Activated CD4-positive, alpha-beta T cell treated with anti-CD3 and anti-CD28 coated beads, Interleukin-2, amount 50 U/mL, for 24 hours (primary cell): ENCODE measurements at regions not wholly inside any gene's neighbourhood (a gene's known extent, or its start where the extent isn't known, plus 50 kb on each side); places are given as distances from the start of the nearest gene placed in this dataset.
"Not testable (repeated sequence)": the region's sequence is repeated elsewhere in the genome, so short reads cannot be mapped to it uniquely, and the experiment has no call there.

Source experiments
- DNase-seq, 2 donors: peaks; one replicate each; pipeline ENCODE4 v3.0.0-alpha.2; 2020; ENCODE audit warnings: low read depth in 1 of 2, low spot score in 1 of 2

DNA sequence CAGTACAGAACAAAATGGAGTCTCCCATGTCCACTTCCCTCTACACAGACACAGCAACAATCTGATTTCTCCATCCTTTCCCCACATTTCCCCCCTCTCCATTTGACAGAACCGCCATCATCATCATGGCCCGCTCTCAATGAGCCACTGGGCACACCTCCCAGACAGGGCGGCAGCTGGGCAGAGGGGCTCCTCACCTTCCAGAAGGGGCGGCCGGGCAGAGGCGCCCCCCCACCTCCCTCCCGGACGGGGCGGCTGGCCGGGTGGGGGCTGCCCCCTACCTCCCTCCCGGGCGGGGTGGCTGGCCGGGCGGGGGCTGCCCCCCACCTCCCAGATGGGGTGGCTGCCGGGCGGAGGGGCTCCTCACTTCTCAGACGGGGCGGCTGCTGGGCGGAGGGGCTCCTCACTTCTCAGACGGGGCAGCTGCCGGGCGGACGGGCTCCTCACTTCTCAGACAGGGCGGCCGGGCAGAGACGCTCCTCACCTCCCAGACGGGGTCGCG is 337.9 kb downstream of the GOLGA6L6 start:
- not testable (repeated sequence) for DNase-seq

DNA sequence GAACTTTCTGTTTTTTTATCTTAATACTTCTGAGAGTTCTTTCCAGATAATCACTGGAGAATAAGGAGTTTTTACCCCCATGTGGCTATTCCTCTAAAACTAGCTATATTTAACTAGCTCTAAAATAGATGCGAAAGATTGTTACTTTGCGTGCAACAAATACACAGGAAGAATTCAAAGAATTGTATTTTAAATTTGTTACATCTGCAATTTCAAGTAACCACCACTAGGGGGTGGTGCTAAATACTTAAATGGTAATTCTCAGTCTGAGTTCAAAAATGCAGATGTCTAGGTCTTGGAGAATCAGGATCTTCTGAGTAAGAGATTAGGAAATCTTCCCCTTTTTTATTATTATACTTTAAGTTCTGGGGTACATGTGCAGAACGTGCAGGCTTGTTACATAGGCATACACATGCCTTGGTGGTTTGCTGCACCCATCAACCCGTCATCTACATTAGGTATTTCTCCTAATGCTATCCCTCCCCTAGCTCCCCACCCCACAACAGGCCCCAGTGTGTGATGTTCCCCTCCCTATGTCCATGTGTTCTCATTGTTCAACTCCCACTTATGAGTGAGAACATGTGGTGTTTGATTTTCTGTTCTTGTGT is 346.9 kb downstream of the GOLGA6L6 start:
- DNase-seq: not testable (repeated sequence)

DNA sequence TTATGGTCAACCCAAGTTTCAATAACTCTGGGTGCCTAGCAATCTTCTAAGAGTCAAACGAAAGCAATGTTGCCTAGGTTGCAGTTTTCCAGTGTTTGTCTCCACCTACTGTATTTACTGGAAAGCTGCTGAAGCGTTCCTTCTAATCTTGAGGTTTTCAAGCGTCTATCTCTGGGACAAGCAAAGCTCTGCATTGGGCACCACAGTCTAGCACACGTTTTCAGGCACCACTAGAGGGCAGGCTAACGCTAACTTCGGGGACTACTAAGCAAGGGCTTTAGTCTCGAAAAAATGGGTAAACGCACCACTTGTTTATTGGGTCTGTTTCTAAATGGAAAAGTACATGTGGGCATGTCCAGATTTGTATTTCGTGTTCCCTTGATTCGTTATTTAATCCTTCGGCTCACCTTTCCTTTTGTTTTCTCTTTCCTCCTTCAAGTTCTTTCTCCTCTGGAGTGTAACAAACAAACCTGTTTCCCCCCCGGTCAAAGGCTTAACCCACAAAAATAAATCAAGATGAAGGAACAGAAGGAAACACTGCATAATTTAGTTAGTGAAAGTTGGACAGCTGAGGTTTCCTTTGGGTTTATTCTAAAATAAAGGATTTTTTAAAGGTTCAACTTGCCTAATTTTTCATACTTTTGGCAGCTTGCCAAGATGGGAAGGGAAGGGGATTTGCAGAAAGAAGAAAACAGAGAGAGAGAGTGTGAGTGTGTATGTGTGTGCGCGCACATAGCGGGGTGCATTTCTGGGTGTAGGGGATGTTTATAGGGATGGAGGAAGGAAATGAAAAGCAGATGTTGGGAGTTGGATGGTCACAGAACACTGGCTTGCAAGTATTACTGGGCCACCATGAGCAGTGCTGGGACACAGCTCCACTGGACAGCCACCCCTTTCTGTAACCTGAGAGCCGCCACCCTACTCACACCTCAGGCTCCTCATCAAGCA is 348.3 kb downstream of the GOLGA6L6 start:
- peak in 1 of 2 donors; percentile 36 for DNase-seq

DNA sequence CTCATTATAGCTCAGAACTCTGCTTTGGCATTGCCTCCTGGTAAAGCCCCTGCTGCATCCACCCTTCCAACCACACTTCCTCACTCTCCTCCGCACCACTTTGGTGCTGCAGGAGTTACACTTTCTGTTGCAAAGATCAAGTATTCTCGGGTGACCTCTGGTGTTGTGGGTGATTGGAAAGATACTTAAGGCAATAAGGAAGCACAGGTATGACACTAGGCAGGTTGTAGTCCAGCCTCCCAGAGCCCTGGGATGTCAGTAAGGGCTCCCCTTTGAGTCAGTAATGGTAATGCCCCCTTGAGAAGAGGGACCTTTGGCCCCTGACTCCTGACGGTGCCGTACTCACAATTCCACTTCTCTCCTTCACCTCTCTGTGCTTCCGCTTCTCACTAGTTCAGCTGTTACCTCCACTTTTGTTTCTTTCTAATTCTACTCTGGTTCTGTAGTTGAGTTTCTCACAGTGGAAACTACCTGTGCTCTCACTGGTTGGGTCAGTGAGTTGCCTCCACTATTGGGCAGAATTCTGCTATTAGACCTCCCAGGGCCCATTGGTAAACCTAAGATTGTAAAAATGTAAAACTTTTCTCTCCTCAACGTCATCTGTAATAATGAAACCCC is 350.0 kb downstream of the GOLGA6L6 start:
- not testable (repeated sequence) for DNase-seq

DNA sequence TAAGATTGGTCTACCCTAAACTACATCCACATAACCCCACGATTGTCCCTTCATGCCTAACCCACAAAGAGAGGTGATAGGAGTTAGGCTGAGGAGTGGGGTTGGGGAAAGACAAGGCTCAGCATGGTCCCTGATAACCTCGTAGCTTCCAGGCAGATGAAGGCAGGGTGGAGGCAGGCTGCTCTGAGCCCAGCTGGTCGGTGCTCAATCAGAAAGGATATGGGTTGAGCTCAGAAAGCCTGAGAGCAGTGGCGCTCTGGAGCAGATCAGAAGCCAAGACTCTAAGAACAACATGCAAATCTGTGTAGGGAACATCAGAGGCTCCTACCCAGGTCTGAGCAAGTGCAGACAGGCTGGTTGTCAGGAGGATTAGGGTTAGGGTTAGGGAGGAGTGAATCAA is 353.0 kb downstream of the GOLGA6L6 start:
- DNase-seq: not testable (repeated sequence)

DNA sequence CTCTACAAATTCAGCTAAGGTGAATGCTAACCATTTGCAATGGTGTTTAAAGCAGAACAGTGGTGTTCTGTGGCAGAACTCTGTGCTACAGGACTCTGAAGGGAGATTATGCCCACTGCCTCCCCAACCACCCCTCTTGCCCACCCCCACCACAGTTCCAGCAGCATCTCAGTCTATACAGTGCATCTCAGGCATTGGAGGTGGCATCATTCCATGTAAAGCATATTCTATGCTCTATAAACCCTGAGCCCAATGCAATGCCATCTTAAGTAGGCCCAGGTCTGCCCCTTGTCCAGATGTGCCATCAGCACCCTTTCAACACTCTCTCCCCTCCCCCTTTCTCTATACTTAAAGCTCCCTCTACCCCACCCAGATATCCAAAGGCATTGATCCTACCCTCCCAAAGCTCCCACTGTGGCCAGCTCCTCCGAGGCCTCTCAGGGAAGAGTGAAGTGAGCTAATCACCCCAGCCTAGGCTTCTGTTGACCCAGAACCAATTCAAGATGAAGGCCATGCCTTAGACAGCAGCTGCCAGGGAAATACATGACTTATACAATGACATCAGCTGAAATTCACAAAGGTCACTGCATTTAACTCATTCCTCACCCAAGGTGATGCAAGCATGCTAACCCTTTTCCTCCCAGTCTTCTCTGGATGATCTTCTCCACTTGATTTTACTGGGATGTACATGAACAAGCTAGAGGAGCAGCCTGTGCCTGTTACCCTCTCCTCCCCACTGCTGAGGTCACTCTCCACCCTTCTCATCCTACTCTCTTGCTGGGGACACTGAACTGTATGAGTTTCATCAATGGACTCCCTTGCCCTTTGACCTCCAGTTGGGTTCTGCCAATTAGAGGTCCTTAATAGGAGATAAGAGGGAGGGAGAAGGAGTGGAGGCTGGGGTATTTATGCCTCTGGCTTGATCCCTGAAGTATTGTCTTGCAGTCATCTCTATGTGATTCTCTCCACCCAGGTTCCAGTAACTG is 353.9 kb downstream of the GOLGA6L6 start:
- not testable (repeated sequence) for DNase-seq

DNA sequence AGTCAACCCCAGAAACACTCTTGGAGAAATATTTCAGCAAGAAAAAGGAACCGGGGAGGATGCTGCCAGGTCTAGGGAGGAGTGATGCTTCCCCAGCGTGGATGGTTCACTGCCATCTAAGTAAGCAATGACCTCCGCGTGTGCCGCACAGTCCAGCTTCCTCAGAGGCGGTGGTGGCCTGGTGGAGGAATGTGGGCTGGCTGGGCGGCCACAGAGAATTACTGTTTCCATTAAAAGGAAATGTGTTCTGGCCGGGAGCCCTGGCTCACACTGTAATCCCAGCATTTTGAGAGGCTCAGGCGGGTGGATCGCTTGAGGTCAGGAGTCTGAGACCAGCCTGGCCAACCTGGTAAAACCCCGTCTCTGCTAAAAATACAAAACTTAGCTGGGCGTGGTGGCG is 356.7 kb downstream of the GOLGA6L6 start:
- DNase-seq: not testable (repeated sequence)

DNA sequence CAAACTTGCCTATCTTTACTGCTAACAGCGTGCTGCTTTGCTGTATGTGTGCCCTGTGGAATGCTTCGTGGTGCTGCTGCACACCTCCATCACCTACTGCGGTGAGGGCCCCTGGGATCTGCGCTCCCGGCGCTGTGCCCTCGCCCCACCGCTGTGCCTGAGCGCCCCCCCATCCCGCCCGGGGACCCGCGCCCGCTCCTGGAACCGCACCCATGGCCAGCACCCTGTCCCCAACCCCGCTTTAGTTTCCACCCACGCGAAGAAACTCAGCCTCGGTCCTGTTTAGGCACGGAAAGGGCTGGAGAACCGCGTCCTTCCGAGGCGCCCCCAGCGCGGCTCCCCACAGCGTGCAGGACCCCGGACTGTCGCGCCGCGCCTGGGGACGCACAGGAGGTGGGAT is 373.4 kb downstream of the GOLGA6L6 start:
- not testable (repeated sequence) for DNase-seq

DNA sequence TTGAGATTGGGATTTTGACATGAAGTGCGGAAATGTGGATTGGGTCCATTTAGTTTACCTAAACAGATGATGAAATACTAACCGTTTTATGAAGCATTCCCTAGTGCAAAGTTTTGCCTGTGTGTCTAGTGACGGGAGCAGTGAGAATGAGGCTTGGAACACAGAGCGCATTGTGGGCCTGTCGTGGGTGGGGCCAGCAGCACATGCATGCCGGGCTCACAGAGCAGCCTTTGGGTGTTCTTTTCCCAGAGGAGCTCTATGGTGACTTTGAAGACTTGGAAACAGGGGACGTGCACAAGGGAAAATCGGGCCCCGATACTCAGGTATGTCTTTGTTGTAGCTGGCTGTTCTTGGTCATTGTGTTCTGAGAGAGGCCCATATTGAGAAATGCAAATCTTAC is 388.1 kb downstream of the GOLGA6L6 start:
- not testable (repeated sequence) for DNase-seq

DNA sequence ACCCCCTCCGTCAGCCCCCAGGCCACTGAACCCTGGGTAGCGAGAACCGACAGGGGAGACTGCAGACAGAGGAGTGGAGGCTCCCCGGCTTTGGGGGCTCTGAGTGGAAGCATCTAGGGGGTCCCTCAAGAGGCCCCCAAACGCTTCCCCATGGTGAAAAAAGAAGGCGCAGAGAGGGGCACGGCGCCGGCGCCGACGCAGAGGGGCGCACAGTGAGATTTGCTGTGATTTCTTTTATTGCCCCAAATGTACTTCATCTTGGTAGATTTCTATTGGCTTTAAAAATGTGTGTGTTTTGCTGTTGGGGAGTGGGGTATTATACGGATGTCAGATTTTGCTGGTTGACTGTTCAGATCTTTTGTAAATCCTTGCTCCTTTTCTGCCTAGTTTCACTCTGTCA is 392.9 kb downstream of the GOLGA6L6 start:
- DNase-seq: not testable (repeated sequence)

DNA sequence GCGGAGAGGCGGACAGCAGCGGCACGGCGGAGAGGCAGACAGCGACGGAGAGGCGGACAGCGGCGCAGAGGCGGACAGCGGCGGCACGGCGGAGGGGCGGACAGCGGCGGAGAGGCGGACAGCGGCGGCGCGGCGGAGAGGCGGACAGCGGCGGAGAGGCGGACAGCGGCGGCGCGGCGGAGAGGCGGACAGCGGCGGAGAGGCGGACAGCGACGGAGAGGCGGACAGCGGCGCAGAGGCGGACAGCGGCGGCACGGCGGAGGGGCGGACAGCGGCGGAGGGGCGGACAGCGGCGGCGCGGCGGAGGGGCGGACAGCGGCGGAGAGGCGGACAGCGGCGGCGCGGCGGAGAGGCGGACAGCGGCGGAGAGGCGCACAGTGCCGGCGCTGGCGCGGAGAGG is 393.6 kb downstream of the GOLGA6L6 start:
- not testable (repeated sequence) for DNase-seq

DNA sequence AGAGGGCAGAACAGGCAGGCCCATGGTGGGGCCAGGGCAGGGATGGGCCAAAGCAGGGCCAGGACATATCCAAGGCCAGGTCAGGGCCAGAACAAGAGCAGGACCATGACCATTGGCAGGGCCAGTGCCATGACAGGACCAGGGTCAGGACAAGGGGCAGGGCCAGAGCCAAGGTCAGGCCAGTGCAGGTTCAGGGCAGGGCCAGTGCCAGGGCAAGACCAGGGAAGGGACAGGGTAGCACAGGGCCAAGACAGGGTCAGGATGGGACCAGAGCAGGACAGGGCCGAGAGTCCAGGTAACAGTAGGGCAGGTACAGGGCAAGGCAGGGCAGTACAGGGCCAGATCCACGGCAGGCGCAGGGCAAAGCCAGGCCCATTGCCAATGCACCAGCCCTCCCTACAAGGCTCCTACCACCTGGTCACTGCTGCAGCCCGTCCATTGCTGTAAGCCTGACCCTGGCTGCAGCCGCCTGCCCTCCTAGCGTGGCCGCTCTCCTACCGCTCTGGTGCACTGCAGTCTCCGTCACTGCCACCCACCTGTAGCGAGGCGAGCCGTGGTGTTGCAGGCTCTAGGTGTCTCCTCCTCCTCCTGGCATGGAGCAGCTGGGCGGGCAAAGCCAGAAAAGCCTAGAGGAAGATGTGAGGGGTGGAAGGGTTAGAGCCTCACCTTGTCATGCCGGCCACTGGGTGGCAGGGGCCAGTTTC is 397.1 kb downstream of the GOLGA6L6 start:
- DNase-seq: not testable (repeated sequence)

DNA sequence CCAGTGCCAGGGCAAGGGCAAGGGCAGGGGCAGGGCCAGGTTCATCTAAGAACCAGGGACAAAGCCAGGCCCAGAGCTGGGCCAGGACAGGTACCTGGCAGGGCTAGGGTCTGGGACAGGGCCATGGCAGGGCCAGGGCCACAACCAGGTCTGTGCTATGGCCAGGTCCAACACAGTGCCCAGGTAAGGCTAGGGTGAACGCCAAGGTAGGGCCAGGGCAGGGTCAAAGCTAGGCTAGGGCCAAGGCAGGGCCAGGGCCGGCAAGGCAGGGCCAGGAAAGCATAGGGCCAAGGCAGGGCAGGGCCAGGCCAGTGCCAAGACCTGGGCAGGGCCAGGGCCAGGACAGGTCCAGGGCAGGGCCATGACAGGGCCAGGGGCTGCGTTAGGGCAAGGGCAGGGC is 398.7 kb downstream of the GOLGA6L6 start:
- DNase-seq: not testable (repeated sequence)

DNA sequence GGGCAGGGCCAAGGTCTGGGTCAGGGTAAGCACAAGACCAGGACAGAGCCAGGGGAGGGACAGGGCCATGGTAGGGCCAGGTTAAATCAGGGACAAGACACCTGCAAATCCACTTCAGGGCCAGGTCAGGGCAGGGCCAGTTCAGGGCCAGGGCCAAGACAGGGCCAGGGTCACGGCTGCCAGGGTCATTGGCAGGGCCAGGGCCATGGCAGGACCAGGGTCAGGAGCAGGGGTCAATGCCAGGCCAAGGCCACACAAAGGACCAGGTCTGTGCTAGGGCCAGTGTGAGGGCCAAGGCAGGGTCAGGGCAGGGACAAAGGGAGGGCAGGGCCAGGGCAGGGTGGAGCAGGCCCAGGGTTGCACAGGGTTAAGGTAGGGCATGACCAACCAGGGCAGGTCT is 399.2 kb downstream of the GOLGA6L6 start:
- DNase-seq: not testable (repeated sequence)

DNA sequence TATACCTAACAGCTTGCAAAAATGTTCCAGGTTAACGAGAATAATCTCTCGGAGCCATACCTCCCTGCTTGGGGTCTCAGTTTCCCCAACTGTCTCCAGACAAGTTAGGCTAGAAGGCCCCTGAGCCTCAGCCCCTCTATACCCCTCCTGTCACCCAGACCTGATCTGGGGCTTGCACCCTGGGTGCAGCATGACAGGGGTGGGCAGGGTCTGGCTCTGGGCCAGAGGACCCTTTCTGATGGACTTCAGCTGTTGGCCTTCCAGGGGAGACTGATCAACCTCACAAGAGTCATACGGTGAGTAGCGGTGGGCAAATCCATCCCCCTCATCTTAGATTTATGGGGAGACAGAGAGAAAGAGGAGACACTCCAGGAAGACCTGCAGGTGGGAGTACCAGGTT is 416.9 kb downstream of the GOLGA6L6 start:
- DNase-seq: not testable (repeated sequence)

DNA sequence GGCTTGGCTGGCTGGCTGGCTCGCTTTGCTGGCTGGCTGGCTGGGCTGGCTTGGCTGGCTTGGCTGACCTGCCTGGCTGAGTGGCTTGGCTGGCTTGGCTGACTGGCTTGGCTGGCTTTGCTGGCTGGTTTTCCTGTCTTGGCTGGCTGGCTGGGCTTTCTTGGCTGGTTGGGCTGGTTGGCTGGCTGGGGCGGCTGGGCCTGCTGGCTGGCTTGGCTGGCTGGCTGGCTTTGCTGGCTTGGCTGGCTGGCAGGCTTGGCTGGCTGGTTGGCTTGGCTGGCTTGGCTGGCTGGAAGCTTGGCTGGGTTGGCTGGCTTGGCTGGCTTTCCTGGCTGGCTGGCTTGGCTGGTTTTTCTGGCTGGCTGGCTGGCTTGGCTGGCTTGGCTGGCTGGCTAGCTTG is 435.6 kb downstream of the GOLGA6L6 start:
- DNase-seq: no peak

DNA sequence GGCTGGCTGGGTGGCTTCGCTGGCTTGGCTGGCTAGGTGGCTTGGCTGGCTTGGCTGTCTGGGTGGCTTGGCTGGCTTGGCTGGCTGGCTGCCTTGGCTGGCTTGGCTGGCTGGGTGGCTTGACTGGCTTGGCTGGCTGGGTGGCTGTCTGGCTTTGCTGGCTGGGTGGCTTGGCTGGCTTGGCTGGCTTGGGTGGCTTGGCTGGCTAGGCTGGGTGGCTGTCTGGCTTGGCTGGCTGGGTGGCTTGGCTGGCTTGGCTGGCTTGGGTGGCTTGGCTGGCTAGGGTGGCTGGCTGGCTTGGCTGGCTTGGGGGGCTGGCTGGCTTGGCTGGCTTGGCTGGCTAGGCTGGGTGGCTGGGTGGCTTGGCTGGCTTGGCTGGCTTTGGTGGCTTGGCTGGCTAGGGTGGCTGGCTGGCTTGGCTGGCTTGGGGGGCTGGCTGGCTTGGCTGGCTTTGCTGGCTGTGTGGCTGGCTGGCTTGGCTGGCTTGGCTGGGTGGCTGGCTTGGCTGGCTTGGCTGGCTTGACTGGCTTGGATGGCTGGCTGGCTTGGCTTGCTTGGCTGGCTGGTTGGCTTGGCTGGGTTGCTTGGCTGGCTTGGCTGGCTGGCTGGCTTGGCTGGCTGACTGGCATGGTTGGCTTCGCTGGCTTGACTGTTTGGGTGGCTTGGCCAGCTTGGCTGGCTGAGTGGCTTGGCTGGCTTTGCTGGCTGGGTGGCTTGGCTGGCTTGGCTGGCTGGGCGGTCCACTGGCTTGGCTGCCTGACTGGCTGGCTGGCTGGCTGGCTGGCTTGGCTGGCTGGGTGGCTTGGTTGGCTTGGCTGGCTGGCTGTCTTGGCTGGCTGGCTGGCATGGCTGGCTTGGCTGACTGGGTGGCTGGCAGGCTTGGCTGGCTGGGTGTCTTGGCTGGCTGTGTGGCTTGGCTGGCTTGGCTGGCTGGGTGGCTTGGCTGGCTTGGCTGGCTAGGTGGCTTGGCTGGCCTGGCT is 436.3 kb downstream of the GOLGA6L6 start:
- not testable (repeated sequence) for DNase-seq

DNA sequence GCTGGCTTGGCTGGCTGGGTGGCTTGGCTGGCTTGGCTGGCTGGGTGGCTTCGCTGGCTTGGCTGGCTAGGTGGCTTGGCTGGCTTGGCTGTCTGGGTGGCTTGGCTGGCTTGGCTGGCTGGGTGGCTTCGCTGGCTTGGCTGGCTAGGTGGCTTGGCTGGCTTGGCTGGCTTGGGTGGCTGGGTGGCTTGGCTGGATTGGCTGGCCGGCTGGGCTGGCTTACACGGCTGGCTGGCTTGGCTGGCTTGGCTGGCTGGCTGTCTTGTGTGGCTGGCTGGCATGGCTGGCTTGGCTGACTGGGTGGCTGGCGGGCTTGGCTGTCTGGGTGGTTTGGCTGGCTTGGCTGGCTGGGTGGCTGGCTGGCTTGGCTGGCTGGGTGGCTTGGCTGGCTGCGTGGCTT is 437.0 kb downstream of the GOLGA6L6 start:
- DNase-seq: not testable (repeated sequence)

DNA sequence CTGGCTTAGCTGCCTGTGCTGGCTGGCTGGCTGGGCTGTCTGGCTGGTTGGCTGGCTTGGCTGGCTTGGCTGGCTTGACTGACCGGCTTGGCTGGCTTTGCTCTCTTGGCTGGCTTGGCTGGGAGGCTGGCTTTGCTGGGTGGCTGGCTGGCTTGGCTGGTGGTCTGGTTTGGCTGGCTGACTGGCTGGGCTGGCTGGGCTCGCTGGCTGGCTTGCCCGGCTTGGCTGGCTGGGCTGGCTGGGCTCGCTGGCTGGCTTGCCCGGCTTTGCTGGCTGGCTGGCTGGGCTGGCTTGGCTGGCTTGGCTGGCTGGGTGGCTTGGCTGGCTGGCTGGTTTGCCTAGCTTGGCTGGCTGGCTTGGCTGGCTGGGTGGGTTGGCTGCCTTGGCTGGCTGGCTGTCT is 438.7 kb downstream of the GOLGA6L6 start:
- not testable (repeated sequence) for DNase-seq
